ENCODE measurements at regions not wholly inside any gene's neighbourhood (a gene's known extent, or its start where the extent isn't known, plus 50 kb on each side); places are given as distances from the start of the nearest gene placed in this dataset.

DNA sequence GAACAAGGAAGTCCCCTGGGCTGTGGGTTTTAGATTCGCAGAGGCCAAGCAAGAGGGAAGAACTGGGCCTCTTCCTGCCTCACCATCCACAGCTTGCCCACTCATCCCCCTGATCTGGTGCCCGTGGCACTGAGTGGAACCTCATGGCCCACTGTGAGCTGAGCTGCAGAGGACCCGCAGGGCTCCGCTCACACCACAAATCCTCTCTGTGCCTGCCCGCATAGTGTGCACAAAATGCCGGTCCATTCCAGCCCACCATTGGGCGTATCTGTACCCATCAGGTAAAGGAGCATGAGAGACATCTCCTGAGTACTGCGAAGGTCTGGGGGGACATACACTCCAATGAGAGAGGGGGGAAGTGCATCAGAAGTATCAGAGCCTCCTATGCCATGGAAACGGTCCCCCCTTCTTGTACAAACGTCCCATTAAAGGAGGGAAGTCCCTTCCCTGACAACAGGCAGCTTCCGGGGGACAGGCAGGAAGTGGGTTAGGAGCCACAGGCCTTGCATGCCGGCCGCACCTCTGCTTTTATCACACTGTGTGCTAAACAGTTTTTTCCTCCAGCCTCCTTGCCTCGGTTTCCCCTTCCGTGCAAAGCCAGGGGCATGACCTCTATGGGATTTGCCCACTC is 309.4 kb upstream of the DIO3 start:
- TF ChIP-seq, protein P1, sequence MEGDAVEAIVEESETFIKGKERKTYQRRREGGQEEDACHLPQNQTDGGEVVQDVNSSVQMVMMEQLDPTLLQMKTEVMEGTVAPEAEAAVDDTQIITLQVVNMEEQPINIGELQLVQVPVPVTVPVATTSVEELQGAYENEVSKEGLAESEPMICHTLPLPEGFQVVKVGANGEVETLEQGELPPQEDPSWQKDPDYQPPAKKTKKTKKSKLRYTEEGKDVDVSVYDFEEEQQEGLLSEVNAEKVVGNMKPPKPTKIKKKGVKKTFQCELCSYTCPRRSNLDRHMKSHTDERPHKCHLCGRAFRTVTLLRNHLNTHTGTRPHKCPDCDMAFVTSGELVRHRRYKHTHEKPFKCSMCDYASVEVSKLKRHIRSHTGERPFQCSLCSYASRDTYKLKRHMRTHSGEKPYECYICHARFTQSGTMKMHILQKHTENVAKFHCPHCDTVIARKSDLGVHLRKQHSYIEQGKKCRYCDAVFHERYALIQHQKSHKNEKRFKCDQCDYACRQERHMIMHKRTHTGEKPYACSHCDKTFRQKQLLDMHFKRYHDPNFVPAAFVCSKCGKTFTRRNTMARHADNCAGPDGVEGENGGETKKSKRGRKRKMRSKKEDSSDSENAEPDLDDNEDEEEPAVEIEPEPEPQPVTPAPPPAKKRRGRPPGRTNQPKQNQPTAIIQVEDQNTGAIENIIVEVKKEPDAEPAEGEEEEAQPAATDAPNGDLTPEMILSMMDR (IDR thresholded peaks at IDR 0.05) = no peak
- TF ChIP-seq POLR2A (IDR thresholded peaks at IDR 0.05) = no peak
